ENCODE measurements at regions not wholly inside any gene's neighbourhood (a gene's known extent, or its start where the extent isn't known, plus 50 kb on each side); places are given as distances from the start of the nearest gene placed in this dataset.

DNA sequence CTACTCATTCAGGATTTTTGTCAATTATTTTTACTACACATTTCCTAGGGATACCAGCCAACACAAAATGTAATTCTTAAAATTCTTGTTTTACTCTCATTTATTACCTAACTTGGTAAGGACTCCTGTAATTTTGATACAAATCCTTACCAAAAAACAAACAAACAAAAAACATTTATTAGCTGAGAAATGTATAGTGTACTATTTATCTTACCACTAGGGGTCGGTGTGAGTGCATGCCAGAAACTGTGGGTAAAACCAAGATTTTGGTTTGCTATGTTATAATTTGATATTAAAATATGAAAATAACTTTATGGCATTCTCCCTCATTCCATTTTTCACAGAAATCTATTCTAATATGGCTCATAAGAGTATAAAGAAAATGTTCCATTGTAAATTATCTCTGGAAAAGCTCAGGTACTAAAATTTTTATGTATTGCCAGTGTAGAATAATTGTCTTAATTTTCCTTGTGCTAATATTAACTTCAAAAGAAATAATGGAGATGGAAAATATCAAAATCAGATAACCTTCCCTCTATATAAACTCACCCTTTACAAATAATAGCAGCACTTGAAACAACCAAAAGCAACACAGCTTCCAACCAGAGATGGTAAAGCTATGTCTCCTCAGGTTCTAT is 290.8 kb upstream of the PCDH15 start:
- TF ChIP-seq, protein P1, sequence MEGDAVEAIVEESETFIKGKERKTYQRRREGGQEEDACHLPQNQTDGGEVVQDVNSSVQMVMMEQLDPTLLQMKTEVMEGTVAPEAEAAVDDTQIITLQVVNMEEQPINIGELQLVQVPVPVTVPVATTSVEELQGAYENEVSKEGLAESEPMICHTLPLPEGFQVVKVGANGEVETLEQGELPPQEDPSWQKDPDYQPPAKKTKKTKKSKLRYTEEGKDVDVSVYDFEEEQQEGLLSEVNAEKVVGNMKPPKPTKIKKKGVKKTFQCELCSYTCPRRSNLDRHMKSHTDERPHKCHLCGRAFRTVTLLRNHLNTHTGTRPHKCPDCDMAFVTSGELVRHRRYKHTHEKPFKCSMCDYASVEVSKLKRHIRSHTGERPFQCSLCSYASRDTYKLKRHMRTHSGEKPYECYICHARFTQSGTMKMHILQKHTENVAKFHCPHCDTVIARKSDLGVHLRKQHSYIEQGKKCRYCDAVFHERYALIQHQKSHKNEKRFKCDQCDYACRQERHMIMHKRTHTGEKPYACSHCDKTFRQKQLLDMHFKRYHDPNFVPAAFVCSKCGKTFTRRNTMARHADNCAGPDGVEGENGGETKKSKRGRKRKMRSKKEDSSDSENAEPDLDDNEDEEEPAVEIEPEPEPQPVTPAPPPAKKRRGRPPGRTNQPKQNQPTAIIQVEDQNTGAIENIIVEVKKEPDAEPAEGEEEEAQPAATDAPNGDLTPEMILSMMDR (IDR thresholded peaks at IDR 0.05): peak; percentile 46 to 69 (median 65)
- TF ChIP-seq EP300 (IDR thresholded peaks at IDR 0.05; ENCODE audit: low read depth) (no peak), POLR2AphosphoS5 (IDR thresholded peaks at IDR 0.05) (no peak)
